ENCODE measurements at regions not wholly inside any gene's neighbourhood (a gene's known extent, or its start where the extent isn't known, plus 50 kb on each side); places are given as distances from the start of the nearest gene placed in this dataset.
"Not testable (repeated sequence)": the region's sequence is repeated elsewhere in the genome, so short reads cannot be mapped to it uniquely, and the experiment has no call there.

GRCh38 chr6:102766963-102767362 is 1373.5 kb downstream of the GRIK2 start:
- H3K4me3 ChIP-seq (ENCODE audit: low read depth, low read length) = no peak overlapping the region
- DNase-seq (ENCODE audit: low read depth) = no peak
- no peak for TF ChIP-seq CTCF (IDR thresholded peaks at IDR 0.05; ENCODE audit: insufficient read depth, low read length)

GRCh38 chr6:102764317-102764716 is 1370.8 kb downstream of the GRIK2 start:
- H3K4me3 ChIP-seq (ENCODE audit: low read depth, low read length) = no peak overlapping the region
- TF ChIP-seq CTCF (IDR thresholded peaks at IDR 0.05; ENCODE audit: insufficient read depth, low read length) = no peak
- DNase-seq (ENCODE audit: low read depth) = no peak

- H3K4me3 ChIP-seq (ENCODE audit: low read depth, low read length) = no peak overlapping the region
- DNase-seq (ENCODE audit: low read depth) = no peak
- TF ChIP-seq CTCF (IDR thresholded peaks at IDR 0.05; ENCODE audit: insufficient read depth, low read length) = no peak
These were observed 1370.4 kb downstream of the GRIK2 start for GRCh38 chr6:102763891-102764290.

GRCh38 chr6:102761872-102762271 is 1368.4 kb downstream of the GRIK2 start:
- TF ChIP-seq CTCF (IDR thresholded peaks at IDR 0.05; ENCODE audit: insufficient read depth, low read length) = no peak
- no peak for DNase-seq (ENCODE audit: low read depth)
- H3K4me3 ChIP-seq (ENCODE audit: low read depth, low read length) = no peak overlapping the region

- no peak for TF ChIP-seq CTCF (IDR thresholded peaks at IDR 0.05; ENCODE audit: insufficient read depth, low read length)
These were observed 1365.9 kb downstream of the GRIK2 start for GRCh38 chr6:102759415-102759814.

GRCh38 chr6:102758536-102758935 is 1365.0 kb downstream of the GRIK2 start:
- not testable (repeated sequence) for DNase-seq (ENCODE audit: low read depth); H3K4me3 ChIP-seq (ENCODE audit: low read depth, low read length)

More at GRCh38 chr6:102759415-102759814, 1365.9 kb downstream of the GRIK2 start:
- DNase-seq (ENCODE audit: low read depth) = no peak
- no peak overlapping the region for H3K4me3 ChIP-seq (ENCODE audit: low read depth, low read length)

GRCh38 chr6:102749210-102749971 is 1355.9 kb downstream of the GRIK2 start:
- no peak for TF ChIP-seq CTCF (IDR thresholded peaks at IDR 0.05; ENCODE audit: insufficient read depth, low read length)
- H3K4me3 ChIP-seq (ENCODE audit: low read depth, low read length) = no peak overlapping the region

More at GRCh38 chr6:102749210-102749971, 1355.9 kb downstream of the GRIK2 start:
- DNase-seq (ENCODE audit: low read depth) = no peak
